Activated T-cell treated with anti-CD3 and anti-CD28 coated beads for 1 hour (primary cell): ENCODE measurements at regions not wholly inside any gene's neighbourhood (a gene's known extent, or its start where the extent isn't known, plus 50 kb on each side); places are given as distances from the start of the nearest gene placed in this dataset.
"Not testable (repeated sequence)": the region's sequence is repeated elsewhere in the genome, so short reads cannot be mapped to it uniquely, and the experiment has no call there.

Experiments used
- DNase-seq: peaks from one replicate; pipeline ENCODE4 v3.0.0-alpha.2; 2020; ENCODE audit warnings: low read depth

DNA sequence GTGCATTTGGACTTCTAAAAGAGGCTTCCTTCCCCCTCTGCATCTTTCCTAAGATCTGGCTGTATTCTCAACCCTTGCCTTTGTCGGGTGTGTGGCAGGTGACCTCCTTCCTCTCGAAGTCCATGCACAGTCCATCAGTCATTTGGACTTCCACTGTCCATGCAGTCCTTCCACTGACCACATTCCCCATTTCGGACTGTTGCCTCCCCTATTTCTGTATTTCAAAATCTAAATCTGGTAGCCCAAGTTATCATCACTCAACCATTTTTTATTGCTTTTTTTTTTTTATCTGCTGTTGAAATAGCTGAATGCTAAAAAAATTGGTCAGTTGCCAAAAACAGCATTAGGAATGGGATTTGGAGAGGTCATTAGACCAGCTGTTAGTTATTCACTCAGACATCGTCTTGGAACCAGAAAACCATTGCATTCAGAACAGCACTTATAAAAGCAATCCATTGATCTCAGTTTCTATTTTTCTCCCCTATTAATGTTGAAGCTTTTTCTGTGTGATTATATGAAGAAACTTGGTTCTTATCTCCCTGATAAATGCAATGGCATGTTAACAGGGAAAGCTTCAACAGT is 575.6 kb downstream of the KIF20B start:
- no peak for DNase-seq

DNA sequence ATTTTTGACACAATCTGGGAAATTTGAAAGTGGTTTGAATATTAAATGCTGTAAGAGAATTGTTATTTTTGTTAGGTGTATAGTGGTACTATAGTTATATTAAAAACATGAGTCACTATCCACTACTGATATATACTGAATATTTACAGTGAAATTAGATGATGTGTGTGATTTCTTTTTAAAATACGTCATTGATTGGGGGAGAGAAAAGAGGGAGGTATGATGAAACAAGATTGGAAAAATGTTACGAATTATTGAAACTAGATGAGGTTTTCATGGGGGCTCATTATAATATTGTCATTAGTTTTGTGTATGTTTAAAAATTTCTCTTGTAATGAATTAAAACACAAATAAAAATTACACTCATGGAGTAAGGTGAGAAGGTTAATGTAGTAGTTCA is 571.4 kb downstream of the HTR7 start:
- no peak for DNase-seq

DNA sequence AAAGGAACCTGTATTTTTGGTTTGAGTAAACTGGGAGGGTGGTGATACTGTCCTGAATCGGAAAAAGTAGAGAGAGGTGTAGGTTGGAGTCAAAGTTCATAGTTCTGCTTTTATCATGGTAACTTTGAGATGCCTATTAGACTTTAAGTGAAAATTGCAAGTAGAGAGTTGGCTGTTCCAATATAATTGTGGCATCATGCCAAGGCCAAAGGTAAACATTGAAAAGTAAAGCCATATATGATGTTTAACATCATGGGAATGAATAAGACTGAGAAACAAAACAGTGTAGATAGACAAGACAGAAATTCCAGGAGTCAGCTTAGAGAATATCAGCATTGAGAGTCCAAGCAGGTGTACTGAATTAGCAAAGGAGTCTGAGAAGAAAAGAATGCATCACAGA is 570.9 kb downstream of the HTR7 start:
- no peak for DNase-seq

DNA sequence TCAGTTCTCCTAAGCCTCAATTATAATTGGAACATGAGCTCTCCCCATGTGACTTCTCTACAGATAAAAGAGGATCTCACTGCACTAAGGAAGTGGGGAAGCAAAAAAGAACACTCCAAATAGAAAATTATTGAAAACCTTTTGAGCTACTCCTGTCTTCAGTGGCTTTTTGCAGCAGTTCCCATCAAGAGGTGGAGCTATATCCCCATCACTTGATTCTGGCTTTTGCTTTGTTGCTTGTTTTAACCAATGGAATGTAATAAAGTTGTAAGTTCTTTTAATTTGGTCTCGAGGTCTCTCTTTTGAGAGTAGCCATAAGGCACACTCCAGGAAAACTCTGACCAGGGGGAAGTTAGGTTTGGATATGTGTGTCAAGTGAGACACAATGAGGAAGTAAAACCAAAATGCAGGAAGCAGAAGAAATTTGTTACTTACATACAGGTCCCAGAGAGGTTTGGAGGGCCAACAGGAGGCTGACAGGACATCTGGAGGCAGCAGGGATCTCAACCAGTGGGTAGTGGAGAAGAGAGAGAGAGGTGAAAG is 569.4 kb downstream of the HTR7 start:
- no peak for DNase-seq

DNA sequence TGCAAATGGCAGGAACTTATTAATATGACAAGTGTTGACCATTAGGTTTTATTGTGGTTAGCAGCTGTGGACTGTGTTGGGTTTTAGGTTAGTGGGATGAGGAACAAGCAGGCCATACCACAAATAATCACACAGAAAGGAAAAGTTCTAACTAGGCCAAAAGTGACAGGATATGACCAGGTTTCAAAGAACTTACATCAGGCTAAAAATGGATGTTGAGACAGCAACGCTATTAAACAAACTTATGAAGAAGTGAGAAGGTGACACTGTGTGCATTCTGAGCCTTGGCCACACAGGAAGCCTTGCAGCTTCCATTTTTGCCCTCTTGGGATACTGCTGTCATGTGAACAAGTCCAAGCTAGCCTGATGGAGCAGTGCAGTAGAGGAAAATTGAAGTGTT is 568.8 kb downstream of the HTR7 start:
- DNase-seq: no peak

DNA sequence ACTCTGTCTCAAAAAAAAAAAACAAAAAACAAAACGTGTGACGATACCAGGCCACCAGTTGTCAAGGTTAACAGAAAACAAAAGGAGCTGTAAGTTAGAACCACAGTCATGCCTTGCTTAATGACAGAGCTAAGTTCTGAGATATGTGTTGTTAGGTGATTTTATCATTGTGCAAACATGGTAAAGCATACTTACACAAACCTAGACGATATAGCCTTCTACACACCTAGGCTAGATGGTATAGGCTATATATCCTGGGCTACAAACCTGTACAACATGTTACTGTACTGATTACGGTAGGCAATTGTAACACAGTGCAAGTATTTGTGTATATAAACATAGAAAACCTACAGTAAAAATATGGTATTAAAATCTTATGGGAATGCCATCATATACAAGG is 564.2 kb downstream of the HTR7 start:
- DNase-seq: no peak

DNA sequence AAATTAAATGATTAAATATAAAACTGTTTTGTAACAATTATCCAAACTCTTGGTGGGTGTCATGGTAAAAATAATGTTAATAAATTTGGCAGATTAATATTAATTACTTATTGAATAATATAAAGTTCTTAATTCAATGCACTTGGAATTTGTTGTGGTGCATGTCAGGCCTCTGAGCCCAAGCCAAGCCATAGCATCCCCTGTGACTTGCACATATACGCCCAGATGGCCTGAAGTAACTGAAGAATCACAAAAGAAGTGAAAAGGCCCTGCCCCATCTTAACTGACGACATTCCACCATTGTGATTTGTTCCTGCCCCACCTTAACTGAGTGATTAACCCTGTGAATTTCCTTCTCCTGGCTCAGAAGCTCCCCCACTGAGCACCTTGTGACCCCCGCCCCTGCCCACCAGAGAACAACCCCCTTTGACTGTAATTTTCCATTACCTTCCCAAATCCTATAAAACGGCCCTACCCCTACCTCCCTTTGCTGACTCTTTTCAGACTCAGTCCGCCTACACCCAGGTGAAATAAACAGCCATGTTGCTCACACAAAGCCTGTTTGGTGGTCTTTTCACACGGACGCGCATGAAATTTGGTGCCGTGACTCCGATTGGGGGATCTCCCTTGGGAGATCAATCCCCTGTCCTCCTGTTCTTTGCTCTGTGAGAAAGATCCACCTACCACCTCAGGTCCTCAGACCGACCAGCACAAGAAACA is 562.9 kb downstream of the HTR7 start:
- DNase-seq: not testable (repeated sequence)

DNA sequence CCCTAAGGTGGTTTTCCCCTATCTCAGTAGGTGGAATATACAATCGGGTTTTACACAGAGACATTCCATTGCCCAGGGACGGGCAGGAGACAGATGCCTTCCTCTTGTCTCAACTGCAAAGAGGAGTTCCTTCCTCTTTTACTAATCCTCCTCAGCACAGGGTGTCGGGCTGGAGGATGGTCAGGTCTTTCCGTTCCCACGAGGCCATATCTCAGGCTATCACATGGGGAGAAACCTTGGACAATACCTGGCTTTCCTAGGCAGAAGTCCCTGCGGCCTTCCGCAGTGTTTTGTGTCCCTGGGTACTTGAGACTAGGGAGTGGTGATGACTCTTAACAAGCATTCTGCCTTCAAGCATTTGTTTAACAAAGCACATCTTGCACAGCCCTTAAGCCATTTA is 555.8 kb downstream of the HTR7 start:
- DNase-seq: not testable (repeated sequence)

DNA sequence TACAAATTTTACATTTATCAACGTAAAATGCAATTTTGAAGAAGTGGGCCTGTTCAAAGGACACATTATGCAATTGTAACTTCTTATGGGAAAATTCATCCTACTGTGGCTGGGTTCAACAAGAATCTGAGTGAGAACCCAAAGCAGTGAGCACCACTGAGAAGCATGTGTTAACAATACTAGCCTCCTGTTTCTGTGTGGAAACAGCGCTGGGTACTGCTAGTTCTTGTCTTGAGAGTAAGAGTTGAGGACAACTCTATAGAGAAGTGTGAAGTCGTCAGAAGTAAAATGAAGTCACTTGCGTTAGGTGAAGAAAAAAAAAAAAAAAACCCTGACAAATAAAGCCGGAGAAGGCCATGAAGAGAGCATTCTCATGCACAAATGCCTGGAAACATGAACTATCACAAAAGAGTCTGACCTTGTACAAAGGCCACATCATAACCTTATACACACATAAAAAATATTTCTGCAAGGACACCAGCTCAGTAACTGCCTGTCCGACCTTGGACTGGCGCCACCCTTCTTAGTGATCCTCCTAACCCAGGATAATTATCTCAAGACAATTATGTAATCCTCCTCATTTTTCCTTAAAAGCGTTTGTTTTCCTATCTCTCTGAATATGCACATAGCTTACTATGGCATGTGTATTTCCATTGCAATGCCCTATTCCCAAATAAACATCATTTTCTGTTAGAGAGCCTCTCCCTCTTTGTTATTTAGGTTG is 554.9 kb downstream of the HTR7 start:
- DNase-seq: no peak

DNA sequence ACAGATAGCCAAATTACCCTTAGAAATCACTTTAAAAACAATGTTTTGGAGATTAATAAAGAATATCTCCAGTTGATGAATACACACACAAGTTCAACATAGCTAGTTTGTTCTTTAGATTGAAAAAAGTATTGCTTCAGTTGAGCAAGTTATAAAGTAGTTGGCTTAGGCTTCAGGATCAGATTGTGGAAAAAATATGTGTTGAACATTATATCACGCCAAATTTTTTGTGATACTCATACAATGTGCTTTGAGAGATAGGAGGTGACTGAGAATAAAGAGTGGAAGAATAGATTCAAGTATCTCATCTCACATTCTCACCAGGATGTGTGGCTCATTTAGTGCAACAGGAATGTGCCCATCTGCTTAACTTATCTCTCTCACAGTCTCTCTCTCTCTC is 553.3 kb downstream of the HTR7 start:
- DNase-seq: no peak

DNA sequence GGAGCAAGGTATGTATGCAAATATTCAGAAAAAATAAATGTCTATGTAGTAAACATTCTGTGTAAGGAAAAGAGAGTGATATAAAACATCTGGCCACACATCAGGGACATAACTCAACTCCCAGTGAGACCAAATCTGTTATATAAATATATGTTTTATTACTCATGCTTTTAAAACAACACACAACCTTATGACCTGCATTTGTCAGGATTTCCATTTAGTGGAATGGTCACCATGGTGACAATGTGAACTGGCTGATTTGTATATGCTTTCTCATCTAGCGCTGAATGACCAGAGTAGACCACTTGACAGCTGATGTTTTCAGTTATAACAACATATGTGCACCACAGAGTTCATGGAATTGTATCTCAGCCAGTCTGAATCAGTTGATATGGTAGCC is 551.7 kb downstream of the HTR7 start:
- no peak for DNase-seq

DNA sequence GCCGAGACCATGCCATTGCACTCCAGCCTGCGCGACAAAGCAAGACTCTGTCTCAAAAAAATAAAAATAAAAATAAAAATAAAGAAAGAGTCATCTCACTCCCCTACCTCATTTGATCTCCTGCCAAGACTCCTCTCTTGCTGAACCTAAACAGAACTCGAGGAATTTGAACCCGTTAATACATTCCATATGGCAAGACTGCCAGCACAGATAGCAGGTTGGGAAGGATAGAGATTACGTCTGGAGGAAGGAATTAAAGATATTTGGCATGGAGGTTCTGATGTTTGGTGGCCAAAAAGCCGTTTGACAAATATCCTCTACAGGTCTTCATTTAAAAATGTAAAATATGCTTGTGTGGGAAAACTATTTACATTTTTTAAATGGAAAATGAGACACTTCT is 549.6 kb downstream of the HTR7 start:
- DNase-seq: no peak

DNA sequence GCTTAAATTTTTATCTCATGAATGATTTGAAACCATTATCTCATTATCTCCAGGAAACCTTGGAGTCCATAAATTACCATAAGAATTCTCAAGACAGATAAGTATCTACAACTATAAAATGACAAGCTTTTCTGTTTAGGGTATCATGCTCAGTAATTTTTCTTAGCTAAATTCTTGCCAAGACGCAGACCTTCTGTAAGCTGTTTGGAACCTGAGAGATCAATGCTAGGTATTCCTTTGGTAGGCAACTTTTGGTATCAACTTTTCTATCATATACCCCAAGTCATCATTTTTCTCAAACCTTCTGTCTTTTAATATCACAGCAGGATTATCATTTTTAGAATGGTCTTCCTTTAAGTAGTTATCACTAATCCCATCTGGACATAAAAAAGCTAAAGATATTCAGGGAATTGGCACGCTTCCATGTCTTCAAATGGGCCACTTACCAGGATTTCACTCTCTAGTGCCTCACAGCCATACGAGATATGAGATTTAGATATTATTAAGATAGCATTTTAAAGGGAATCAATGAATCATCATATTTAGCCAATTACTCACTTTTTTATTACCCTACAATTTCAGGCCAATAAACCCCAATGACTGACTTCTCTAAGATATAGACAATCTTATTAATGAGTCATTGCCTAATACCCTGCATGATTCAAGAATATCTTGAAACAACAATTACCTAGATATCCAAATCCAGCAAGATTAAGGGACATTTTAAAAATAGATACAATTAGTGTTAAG is 544.1 kb downstream of the HTR7 start:
- DNase-seq: no peak

DNA sequence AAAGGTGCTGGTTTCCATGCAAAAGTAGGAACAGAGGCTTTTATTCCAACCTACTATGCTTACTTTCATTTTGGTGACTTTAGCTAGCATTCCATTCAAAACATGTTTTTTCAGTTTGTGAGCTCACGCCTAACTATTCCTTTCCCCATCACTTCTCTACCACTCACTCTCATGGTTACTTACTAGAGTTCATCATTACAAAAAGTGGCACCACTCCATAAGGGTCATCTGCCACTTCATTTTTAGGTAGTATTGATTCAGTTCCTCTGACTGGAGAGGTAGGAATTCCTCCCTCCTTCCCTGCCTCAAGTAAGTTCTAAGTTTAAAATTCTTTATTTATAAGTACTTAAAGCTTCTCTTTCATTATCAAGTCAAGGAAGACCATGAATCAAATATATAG is 543.1 kb downstream of the HTR7 start:
- DNase-seq: no peak

DNA sequence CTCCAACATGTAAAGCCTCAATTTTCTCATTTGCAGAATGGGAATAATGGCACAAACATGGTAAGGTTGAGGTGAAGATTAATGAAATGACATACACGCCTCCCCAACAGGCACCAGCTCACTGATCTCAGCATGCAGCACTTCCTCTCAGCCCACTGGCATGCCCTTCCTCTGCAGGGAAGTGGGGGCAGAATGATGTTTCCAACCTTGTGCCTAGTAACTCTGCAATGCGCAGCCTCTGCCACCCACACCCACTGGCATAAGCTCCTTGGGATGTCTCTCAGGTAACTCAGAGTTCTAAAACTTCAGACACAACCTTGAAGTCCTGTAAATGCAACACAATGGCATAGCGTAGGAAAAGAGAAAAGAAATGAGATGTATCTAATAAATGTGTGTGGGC is 540.7 kb downstream of the HTR7 start:
- no peak for DNase-seq

DNA sequence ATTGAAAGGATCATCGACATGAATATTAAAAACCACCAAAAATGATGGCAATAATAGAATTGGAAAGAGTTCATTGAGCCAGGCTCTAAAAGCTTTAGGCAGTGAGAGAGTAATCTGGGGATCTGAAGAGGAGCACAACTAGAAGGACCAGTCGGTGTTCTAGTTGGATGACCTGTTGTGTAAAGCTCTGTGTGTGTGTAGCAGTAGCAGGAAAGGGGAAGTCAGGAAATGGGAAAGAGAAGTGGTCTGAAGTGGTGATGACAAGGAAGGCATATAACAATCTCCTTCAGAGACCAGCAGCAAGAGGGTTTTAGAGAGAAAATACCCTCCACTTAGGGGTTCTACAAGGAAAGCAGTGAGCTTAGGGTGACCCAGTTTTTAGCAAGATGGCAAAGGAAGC is 539.2 kb downstream of the HTR7 start:
- no peak for DNase-seq

DNA sequence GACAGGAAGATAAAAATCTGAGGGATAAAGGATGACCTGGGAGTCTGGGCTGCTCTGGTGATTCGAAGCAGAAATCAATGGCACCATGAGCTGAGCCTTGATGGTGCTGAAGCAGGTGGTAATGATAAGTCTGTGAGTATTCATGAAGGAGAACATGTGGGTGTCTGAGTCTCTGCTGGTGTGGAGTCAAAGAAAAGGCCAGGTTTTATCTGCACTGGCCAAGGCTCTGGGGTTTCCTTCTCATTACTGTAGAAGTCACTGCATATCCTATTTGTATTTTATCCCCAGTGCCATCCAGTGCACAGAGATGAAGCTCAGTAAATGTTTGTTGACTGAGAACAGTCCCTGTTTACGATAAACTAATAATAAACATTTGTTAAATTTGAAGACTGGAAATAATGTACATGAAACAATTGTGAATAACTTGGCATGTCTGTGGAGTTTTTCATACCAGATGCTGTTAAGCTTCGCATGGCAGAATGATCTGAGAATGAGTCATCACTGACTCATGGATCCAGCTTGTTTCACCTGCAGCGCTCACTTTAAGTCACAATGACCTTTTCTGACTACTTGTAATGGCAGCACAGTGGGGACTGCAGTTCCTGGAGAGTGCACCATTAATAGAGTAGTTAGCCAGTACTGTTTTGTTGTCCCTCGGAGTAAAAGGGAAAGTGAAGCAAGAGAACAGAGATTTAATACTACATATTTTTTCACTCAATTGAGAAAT is 538.5 kb downstream of the HTR7 start:
- DNase-seq: no peak

DNA sequence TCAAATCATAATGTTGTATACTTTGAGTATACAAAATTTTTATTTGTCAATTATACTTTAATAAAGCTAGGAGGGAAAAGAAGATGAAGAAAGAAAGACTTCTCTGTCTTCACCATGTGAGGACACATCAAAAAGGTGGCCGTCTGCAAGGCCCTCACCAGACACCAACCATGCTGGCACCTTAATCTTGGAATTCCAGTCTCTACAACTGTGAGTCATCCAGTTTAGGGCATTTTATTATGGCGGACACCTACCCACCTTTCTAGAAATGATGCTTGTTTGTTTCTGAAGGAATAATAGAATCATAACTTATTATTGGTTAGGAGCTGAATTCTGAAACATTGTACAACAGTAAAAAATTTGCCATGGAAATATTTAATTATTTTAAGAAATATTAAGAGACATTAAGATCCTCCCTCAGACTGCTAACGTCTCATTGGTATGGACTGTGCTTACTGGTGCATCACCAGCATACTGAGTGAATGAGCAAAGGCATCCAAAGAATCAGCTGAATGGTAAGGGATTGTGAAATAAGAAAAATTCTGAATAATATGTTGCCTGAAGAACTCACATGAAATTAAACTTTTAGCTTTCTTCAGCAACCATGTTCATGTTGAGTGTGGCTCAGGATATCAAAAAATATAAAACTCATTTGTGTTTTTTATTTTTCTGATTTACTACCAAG is 536.6 kb downstream of the HTR7 start:
- no peak for DNase-seq

DNA sequence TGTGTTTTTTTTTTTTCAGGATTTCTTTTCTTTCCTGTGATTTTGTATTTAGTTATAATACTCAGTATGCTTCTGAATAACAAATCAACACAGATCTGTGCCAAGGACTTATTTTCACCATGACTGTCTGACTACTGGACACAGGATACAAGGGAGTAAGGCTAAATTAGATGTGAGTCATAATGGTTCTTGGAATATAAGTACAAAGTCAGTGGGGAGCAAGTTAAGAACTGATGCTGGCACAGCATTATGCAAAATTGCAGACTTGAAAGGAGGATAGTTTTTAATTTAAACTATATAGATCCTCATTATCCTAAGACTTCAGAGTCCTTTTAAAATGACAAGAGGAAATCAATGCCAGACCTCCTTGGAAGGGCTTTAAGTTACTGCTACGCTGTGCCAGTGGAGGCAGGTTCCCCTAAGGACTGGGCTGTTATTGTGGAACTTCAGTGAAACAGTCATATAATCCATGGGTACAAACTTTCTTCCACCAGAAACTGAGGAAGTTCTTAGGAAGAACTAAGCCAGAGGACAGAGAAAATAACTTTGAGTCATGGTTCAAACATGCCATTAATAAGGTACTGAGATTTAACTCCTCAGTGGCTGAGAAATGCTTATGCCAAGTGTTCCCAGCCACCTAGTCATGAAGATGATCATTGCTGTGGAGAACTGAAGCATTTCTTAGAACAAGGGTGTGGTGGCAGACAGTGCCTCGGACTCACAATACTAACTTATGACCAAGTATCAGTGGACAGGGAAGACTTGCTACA is 531.2 kb downstream of the HTR7 start:
- no peak for DNase-seq

DNA sequence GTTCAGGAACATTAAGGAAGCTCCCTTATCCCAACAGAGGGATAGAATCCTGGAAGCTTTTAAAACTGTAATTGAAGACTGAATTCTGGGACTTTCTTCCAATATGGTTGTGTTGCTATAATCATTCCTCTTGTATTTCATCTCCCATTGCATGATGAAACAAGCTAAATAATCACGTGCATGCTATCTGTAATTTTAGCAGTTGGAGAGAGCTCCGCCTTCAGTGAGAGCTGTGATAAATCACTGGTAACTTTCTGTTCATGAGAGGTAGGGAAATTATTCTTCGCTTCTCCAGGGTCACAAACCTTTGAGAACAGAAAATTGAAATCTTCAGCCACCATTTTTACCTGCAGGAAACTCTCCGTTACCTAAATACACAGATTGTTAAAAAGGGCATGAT is 530.2 kb downstream of the HTR7 start:
- no peak for DNase-seq

DNA sequence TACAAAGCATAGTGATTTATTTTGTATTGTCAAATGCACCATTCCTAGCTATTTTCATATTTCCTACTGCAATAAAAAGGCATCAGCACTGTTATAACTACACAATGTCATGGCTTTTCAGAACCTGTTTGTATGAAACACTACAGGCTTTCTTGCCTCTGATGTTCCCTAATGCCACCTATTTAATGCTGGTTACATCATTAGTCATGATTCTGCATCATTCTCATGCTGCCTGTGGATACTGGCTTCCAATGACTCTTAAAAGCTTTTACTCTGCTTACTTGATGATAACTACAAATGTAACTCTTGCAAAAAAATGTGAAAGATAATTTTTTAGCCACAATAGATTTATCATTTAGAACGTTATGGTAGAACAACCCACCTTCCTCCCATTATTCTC is 529.4 kb downstream of the HTR7 start:
- DNase-seq: no peak
